LNCAP (cell line): ENCODE measurements at regions not wholly inside any gene's neighbourhood (a gene's known extent, or its start where the extent isn't known, plus 50 kb on each side); places are given as distances from the start of the nearest gene placed in this dataset.

Experiments used
- TF ChIP-seq, protein P1 (sequence below): fragments of 450-650 bp; IDR thresholded peaks from 2 replicates; pipeline ENCODE4 v1.5.1; 2017; ENCODE audit warnings: mild to moderate bottlenecking

DNA sequence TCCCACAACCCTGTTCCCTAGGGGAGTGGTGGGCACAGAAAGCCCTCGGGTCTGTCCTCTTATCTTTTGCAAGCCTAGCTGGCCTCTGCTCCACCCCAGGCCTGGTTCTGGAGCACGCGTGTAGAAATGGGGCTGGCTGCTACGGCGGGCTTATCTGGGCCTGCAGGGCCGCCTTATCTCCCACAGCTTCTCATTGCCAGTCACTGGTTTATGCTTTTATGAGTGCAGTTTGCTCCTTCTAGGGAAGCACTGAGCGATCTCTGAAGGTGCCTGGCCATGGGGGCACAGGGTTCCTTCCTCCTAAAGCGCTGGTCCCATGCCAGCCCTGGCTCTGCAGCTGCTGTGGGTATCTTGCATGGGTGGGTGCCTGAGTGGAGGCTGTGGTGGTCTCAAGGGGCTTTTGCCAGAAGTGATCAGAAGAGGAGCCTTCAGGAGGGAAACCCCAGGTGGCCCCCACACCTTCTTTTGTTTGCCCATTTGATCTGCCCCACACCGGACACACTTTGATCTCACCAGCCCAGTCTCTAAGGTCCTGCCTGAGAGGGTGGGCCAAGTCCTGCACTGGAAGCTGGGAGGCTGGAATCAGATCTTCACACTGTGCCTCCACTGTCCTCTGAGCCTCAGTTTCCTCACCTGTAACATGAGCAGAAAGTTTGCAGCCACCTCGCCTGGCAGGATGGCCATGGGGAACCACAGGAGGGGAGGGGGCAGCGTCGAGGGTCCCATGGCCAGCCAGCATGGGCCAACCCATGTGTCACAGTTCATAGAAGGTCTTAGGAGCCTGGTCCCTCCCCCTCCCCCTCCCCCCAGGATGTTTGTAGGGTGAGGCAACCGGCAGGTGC is 86.6 kb upstream of the FGF3 start:
- TF ChIP-seq, protein P1, sequence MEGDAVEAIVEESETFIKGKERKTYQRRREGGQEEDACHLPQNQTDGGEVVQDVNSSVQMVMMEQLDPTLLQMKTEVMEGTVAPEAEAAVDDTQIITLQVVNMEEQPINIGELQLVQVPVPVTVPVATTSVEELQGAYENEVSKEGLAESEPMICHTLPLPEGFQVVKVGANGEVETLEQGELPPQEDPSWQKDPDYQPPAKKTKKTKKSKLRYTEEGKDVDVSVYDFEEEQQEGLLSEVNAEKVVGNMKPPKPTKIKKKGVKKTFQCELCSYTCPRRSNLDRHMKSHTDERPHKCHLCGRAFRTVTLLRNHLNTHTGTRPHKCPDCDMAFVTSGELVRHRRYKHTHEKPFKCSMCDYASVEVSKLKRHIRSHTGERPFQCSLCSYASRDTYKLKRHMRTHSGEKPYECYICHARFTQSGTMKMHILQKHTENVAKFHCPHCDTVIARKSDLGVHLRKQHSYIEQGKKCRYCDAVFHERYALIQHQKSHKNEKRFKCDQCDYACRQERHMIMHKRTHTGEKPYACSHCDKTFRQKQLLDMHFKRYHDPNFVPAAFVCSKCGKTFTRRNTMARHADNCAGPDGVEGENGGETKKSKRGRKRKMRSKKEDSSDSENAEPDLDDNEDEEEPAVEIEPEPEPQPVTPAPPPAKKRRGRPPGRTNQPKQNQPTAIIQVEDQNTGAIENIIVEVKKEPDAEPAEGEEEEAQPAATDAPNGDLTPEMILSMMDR, result no peak

DNA sequence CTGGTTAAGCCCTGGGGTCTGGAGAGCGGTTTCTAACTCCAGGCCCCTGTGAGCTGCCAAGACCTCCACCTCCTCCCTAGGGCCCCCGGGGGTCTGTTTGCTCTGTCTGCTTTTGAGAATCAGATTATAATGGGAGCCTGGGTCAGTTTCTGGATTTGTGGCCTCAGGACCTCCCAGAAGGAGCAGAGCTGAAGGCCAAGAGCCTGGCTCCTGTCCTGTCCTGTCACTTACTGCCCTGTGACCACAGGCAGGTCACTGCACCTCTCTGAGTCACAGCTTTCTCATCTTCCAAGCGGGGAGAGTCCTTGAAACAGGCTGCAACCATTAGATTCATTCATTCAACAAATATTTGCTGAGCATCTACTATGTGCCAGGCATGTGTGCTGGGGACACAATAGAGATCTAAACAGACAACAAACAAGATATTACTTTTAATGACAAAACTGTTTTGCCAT is 87.3 kb upstream of the FGF3 start:
- TF ChIP-seq, protein P1, result no peak

DNA sequence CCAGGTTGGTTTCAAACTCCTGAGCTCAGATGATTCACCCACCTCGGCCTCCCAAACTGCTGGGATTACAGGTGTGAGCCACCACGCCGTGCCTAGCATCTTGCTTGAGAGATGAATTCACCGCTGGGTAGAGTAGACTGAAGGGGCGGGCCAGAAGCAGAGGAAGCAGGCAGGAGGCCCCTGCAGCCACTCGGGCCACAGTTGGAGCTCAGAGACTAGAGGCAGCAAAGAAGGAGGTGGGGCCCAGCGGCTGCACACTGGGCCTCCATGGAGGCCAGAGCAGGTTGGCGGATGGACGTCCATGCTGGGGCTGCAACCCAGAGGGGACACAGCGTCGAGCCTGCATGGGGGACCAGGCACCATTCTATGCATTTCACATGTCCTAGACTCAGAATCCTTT is 88.4 kb upstream of the FGF3 start:
- TF ChIP-seq, protein P1, result no peak

DNA sequence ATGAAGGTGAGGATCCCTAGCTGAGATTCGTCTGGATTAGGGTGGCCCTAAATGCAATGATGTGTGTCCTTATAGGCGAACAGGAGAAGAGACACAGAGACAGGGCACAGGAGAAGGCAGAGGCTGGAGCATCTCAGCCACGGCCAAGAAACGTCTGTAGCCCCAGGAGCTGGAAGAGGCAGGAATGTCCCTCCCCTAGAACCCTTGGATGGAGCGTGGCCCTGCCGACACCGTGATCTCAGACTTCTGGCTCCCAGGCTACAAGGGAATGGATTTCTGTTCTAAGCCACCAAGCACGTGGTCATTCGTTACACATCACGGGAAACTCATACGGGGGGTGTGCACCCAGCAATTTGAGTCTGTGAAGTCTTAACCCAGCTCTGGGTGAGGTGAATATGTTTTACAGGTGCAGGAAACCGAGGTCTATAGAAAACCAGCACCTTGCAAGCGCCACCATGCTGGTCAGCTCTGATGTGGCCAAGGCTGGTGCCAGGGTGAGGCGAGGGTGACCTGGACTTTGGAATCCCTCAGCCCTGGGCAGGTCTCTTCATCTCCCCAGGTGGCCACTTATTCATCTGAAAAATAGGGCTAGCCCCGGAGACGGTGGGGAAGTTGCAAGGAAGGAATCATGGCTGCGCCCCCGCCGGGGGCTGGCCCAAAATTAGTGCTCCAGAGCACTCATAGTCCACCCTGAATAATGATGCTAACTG is 89.5 kb upstream of the FGF3 start:
- TF ChIP-seq, protein P1, result no peak

DNA sequence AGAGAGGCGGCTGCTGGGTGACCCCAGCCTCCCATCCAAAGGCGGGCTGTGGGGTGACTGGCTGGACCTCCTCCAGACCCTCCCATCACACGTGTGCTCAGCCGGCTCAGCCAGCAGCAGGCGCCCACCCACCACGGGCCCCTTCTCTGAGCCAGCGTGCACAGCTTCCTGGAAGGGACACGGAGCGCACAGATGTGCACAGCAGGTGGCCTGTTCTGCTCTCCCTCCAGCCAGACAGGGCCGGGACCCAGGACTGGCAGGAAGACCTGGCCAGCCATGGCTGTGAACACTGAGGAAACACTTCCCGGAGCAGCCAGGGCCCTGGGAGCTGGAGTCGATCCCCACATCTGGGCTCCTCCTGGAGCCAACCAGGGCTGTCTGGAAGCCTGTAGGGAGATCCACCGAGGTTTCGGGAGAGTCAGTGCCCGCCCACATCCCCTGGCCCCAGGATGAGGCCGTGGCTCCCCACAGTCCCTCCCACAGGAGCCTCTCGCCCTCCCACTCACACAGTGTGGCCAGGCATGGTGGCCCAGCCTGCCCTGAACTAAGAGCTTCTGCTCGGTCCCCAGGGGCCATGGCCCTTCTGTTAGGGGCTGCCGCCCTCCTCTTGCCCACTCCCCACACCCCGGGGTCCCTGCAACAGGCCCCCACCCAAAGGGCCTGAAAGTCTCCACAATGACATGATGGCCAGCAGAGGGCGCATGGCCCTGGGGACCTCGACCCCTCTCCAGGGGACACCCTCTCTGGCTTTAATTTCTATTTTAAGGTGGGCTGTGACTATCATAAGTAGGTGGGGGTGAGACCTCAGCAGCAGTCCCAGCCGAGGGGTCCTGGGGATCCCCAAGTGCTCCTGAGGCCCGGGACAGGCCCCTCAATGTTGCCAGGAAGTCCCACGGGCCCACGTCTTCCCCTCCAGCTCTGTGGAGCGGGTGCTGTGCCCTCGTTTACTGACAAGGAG is 90.6 kb upstream of the FGF3 start:
- TF ChIP-seq, protein P1, result peak; percentile 99

DNA sequence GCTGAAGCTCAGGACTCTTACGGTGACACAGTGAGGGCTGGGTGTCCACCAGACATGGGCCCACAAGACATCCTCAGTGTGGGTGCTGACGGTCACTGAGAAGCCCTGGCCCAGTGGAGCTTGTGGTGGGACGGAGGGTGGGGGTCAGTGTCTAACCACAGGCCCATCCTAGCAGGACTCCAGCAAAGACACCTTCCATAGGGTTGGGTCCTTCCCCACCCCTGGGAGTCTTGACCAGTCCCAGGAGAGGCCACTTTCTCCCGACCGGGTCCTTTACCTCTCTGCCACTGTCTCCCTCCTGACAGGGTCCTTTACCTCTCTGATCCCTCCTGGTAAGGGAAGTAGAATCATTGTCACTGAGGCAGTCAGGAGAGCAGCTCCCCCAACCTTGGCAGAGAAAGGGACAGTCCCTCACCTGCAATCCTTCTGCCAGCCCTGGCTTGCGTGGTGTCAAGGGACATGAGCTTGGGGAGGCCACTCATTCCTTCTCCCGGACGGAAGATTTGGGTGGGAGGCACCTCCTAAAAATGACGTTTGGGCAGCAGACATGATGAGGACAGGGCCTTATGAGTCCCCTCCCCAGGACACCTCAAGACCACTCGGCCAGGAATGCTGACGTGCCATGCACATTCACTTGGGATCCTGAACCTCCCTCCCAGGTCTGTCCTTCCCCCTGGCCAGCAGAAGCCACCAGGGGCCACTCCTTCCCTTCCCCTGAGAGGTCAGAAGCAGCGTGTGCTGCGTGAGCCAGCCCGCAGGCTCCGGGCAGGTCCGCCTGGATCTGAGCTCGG is 91.5 kb upstream of the FGF3 start:
- TF ChIP-seq, protein P1, result no peak
